Activated naive CD4-positive, alpha-beta T cell treated with anti-CD3 and anti-CD28 coated beads, Interleukin-2, amount 10 ng/mL, durations not matched to agents 7 days and 5 days (primary cell): ENCODE measurements at regions not wholly inside any gene's neighbourhood (a gene's known extent, or its start where the extent isn't known, plus 50 kb on each side); places are given as distances from the start of the nearest gene placed in this dataset.
"Not testable (repeated sequence)": the region's sequence is repeated elsewhere in the genome, so short reads cannot be mapped to it uniquely, and the experiment has no call there.

Experiments used
- CTCF ChIA-PET: fragments of 350-600 bp; sonication (Branson Sonifier 250); formaldehyde crosslinking; loops from one replicate; lab custom pipeline; 2021; ENCODE audit warnings: antibody characterized with exemption; lab: Charles Lee
- DNase-seq: peaks from one replicate; pipeline ENCODE4 v3.0.0-alpha.2; 2020
- H3K27ac Mint-ChIP-seq: one replicate; pipeline ENCODE4 v1.8.0; 2021; ENCODE audit warnings: mild to moderate bottlenecking, moderate library complexity, mixed read lengths
- H3K27me3 Mint-ChIP-seq: one replicate; pipeline ENCODE4 v1.8.0; 2021; ENCODE audit warnings: mild to moderate bottlenecking, mixed read lengths
- H3K36me3 Mint-ChIP-seq: one replicate; pipeline ENCODE4 v1.8.0; 2021; ENCODE audit warnings: mixed read lengths
- H3K4me1 Mint-ChIP-seq: one replicate; pipeline ENCODE4 v1.8.0; 2021; ENCODE audit warnings: mixed read lengths
- H3K4me3 Mint-ChIP-seq: one replicate; pipeline ENCODE4 v1.8.0; 2021; ENCODE audit warnings: mild to moderate bottlenecking, moderate library complexity, mixed read lengths
- H3K9me3 Mint-ChIP-seq: one replicate; pipeline ENCODE4 v1.8.0; 2021; ENCODE audit warnings: mixed read lengths

DNA sequence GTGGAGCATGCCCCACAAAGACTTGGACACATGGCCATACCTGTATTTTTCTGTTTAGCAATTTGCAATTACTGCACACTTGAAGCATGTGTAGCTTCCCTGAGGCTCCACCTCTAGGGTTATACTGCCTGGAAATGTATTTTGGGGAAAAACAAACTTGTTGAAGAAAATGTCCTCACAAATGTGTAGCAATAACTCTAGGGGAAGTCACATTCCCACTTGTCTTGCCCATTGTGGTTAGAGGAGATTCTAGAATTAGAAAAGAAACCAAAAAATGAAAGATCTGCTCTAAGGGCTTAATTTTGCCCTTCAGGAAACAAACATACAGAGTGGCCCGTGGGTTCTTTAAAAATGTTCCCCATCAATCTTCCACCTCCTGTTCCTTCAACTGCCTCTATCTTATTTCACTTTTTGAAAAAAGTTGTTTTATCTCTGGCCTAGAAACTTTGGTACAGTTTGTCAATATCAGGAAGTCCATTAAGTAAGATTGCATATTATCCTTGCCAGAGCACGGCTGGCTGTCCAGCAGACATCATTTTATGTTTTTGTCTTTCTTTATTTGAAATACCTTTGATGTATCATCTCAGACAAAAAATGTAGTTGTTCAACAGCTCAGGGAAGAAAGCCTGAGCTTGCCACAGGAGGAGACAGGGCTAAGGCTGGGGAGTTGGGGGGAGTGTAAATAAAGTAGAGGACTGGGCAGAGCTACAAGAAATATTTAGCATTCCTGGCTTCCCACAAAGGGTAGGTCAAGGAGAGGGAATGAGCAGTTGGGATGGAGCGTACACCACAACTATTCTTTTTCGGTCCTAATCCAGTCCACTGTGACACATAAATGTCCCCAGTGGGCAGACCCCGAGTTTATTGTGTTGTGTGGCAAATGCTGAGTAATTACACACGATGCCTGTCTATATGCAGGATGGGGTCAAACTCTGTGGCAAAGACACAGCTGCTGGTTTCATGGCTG, 96.8 kb upstream of the CDC42EP3 start:
- Mint-ChIP-seq H3K4me1 (peaks cover 5% of the 10 kb centered on the region), H3K4me3 (no peak overlapping the region), H3K27me3 (peaks cover 16% of the 10 kb centered on the region), H3K9me3 (peaks cover 1% of the 10 kb centered on the region), H3K27ac (no peak overlapping the region), H3K36me3 (no peaks in the 10 kb centered on the region)
- CTCF ChIA-PET: no interaction called here
- no peak for DNase-seq

DNA sequence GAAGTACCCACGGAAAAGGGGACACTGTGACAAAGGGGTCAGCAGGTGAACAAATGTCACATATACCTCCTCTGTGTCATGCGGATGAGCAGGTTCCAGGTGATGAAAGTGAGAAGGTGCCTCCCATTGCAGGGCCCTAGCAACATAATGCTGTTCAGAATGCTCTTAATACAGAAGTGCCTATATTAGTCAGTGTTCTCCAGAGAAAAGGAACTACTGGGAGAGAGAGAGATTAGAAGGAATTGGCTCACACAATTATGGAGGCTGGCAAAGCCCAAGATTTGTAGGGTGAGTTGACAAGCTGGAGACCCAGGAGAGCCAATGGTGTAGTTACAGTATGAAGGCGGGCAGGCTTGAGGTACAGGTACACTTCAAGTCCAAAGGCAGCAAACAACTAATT, 98.1 kb upstream of the CDC42EP3 start:
- Mint-ChIP-seq H3K36me3 (peaks cover 2% of the 10 kb centered on the region), H3K4me1 (peaks cover 5% of the 10 kb centered on the region), H3K9me3 (peaks cover 10% of the 10 kb centered on the region), H3K27me3 (peaks cover 21% of the 10 kb centered on the region), H3K4me3 (no peak overlapping the region), H3K27ac (no peak overlapping the region)
- CTCF ChIA-PET: interaction anchor here (0.9 to 1.5 kb wide), 2 partner anchors 10 to 12 kb away, joined by 3 read pairs; no protein-coding TSS in a partner anchor
- DNase-seq: no peak

DNA sequence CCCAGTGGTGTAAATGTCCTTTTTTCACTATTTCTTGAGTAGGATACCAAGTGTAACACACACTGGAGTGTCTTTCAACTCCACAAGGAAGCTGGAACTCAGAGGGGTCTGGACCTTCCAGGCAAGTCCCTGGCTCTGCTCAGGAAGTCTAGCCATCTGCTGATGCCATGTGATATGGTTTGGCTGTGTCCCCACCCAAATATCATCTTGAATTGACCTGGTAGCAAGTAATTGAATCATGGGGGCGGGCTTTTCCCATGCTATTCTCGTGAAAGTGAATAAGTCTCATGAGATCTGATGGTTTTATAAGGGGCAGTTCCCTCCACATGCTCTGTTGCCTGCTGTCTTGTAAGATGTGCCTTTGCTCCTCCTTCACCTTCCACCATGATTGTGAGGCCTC, 99.4 kb upstream of the CDC42EP3 start:
- DNase-seq: no peak
- Mint-ChIP-seq H3K4me1 (peaks cover 2% of the 10 kb centered on the region), H3K36me3 (peaks cover 2% of the 10 kb centered on the region), H3K27me3 (peaks cover 21% of the 10 kb centered on the region), H3K9me3 (peaks cover 17% of the 10 kb centered on the region), H3K4me3 (no peak overlapping the region), H3K27ac (no peak overlapping the region)
- CTCF ChIA-PET: interaction anchor here (1.5 kb wide), 2 partner anchors 11 to 33 kb away, joined by 3 read pairs; no protein-coding TSS in a partner anchor

DNA sequence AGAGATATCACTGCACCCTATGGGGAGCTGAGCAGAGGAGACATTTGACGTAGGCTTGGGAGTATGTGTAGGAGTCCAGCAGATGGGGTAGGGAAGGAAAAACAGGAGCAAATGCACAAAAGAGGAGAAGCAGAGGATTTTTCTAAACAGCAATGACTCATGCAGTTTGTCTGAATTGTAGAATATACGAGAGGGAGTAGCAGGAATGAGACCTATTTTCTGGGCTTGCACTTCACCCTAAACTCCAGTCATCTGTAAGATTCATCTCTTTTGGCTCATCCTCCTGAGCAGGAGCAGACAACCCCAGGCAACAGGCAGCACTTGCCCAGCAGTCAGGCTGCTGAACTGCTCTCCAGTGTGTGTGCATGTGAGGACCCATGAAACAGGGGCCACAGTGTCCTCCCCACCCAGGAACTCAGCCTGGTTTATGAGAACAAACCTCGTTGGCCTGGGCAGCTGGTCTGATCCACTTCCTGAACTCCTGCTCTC, 100.2 kb upstream of the CDC42EP3 start:
- Mint-ChIP-seq H3K4me3 (no peak overlapping the region), H3K27ac (no peak overlapping the region), H3K9me3 (peaks cover 17% of the 10 kb centered on the region), H3K36me3 (peaks cover 2% of the 10 kb centered on the region), H3K4me1 (peaks cover 2% of the 10 kb centered on the region), H3K27me3 (peaks cover 21% of the 10 kb centered on the region)
- no peak for DNase-seq
- CTCF ChIA-PET: interaction anchor here (1.5 kb wide), 1 partner anchor 32 kb away, joined by 3 read pairs; no protein-coding TSS in a partner anchor

DNA sequence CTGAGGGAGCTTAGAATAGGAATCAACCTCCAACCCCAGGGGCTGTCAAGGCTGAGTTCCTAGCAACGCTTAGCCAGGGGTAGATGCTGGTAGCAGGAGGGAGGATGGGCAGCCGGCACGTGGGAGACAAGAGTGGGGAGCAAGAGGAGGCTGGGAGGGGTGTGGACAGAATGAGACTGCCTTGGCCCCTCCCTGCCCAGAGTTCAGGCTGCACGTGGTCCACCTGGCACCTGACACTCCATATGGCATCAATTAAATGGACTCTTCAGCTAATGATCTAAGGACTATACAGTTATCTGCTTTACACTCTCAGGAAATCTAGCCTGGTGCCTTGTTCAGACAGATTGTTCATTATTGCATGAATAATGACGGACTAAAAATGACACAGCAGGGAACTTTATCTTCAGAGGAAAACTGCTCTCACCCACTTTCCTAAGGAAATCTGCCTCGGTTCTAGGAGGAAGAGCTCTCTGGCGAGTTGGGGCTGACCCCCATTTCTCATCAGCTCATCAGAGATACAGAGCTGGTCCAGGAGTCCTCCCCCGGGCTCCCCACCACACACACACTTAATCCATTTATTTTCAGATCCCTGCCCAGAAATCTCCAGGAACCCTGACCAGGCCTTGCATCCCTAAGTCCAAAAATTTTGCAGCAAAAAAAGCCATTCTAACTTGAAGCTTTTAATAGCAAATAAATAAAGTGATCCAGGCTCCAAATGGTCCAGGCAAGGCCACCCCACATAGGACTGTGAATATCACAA, 102.1 kb upstream of the CDC42EP3 start:
- Mint-ChIP-seq H3K27me3 (peaks cover 19% of the 10 kb centered on the region), H3K9me3 (peaks cover 17% of the 10 kb centered on the region), H3K27ac (no peak overlapping the region), H3K4me1 (no peaks in the 10 kb centered on the region), H3K4me3 (no peak overlapping the region), H3K36me3 (peaks cover 2% of the 10 kb centered on the region)
- DNase-seq: no peak
- CTCF ChIA-PET: no interaction called here

DNA sequence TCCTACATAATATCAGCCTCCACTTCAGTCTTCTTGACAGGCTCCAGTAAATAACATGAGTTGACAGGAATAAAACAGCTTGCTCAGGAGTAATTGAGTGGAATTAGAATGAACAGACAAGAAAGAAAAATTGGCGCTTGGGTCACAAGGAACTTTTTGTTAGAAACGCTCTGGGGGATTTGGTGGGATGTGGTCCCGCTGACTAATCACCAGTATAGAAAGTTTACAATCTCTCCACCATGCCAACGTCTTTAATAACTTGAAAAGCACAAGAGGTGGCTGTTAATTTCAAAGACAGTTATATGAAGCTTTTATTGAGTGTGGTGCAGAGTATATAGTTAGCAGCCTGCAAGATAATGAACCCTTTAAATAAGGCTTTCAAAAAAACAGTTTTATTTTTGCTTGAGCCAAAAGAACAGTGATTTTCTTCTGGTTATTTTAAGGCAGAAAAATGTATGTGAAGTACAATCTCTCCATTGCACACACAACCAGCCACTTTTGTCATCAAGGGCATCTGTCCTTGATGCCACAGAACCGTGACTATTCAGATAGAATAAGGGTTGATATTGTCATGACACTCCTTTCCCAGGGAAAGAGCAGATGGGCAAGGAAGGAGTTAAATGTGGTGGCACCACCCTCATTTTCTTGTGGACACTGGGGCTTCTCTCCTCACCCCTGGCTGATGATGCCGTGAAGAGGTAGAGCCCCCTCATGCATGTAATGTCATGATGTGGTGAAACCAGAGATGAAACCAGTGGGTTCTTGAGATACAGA, 102.9 kb upstream of the CDC42EP3 start:
- peaks cover 17% of the 10 kb centered on the region for H3K9me3 Mint-ChIP-seq
- DNase-seq, H3K4me3 Mint-ChIP-seq, H3K4me1 Mint-ChIP-seq, CTCF ChIA-PET, H3K27ac Mint-ChIP-seq, H3K36me3 Mint-ChIP-seq: not testable (repeated sequence)
- H3K27me3 Mint-ChIP-seq: peaks cover 19% of the 10 kb centered on the region

DNA sequence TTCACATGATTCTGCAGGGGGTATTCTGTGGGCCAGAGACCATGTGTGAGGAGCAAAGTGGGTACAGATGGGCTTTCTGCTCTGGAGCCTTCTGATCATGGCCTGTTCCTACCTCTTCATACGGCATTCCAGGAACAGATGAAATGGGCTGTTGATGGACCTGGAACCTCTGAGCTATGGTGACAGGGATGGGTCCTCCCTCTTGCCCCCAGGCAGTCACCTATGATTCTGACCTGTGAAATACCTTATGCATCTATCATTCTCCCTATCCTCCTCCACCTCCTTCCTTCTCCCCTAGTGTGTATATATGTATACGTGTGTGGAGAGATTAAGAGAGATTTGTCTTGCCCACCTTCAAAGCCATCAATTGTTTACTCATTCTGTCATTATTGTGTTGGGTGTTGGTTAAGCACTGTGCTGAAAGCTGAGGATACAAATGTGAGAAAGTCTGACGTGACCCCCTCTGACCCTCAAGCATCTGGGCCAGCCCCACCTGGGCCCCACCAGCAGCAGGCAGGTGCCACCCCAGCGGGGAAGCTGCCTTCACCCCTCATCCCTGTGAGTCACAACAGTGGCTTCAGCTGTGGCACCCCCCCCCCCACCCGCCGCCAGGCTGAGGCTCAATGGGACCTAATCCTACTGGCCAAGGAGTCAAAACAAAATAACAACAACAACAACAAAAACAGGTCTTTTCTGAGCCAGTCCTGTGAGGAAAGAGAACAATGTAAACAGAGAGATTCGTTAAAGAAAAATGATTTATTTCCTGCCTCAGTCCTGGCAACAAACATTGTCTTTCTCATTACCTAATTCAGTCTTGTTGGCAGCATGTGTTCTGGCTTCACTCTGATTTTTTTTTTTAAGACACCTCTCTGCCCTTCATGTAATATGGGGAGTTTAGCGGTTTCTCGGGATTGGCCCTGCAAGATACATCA, 103.8 kb upstream of the CDC42EP3 start:
- CTCF ChIA-PET: no interaction called here
- no peak for DNase-seq

DNA sequence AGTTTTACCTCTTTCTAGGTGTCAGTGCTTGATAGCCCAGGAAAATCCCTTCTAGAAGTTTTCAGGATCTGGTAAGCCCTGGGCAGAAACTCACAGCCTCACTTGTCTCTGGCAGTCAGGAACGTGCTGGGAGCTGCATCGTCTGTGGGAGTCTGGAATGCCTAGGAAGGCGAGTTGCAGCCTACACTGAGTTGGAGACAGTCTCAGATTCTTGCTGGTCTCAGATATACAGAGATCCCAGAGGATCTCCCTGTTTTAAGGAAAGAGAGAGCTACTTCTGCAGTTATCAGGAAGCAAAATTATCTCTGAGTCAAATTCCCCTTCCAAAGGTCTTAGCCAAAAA, 104.4 kb upstream of the CDC42EP3 start:
- peaks cover 2% of the 10 kb centered on the region for H3K36me3 Mint-ChIP-seq

More for the DNA sequence above, 103.8 kb upstream of the CDC42EP3 start:
- no peak overlapping the region for H3K27ac Mint-ChIP-seq
- H3K4me1 Mint-ChIP-seq: no peaks in the 10 kb centered on the region
- H3K36me3 Mint-ChIP-seq: peaks cover 2% of the 10 kb centered on the region
- H3K4me3 Mint-ChIP-seq: no peak overlapping the region
- peaks cover 19% of the 10 kb centered on the region for H3K27me3 Mint-ChIP-seq
- H3K9me3 Mint-ChIP-seq: peaks cover 17% of the 10 kb centered on the region

DNA sequence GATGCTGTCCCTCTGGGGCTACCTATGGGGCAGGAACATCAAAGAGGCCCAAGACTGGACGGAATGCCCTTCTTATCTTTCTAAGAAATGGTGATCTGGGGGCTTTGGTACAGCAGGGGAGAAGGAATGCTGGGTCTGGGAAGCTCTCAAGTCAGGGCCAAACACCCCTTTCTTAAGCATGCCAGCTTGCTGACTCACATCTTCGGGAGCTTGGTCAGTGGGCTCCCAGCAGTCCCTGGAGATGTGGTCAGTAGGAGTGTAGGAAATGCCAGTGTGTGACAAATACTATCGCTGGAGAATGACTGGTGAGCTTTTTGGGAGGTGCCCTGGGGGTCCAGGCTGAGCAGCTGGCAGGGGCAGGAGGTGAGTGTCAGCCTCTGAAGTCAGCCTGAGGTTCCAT, 105.0 kb upstream of the CDC42EP3 start:
- no peak overlapping the region for H3K4me3 Mint-ChIP-seq

More for the DNA sequence above, 104.4 kb upstream of the CDC42EP3 start:
- peaks cover 19% of the 10 kb centered on the region for H3K27me3 Mint-ChIP-seq
- CTCF ChIA-PET: no interaction called here
- H3K9me3 Mint-ChIP-seq: peaks cover 17% of the 10 kb centered on the region
- no peak for DNase-seq
- H3K4me1 Mint-ChIP-seq: no peaks in the 10 kb centered on the region
- no peak overlapping the region for H3K4me3 Mint-ChIP-seq
- no peak overlapping the region for H3K27ac Mint-ChIP-seq

DNA sequence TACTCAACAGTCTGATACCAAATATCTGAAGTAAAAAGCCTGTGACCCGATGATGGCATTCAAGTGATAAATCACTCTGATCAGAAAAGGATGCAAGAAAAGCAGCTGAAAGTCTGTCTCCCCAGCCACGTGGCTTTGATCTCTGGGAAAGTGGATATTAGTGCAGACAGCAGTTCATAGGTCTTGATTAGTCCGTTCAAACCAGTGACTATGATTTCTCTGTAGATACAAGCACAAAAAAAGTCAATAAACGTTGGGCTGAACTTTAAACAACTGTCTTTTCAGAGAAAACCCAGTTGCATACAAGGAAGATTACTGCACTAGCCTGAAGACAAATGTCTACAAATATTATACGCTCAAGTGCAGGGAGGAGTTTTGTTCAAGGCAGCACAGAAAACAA, 107.7 kb upstream of the CDC42EP3 start:
- Mint-ChIP-seq H3K4me3 (no peak overlapping the region), H3K4me1 (no peaks in the 10 kb centered on the region), H3K36me3 (peaks cover under 1% of the 10 kb centered on the region), H3K27me3 (peaks cover 5% of the 10 kb centered on the region), H3K9me3 (peaks cover 9% of the 10 kb centered on the region), H3K27ac (no peak overlapping the region)
- CTCF ChIA-PET: no interaction called here
- no peak for DNase-seq

More for the DNA sequence above, 105.0 kb upstream of the CDC42EP3 start:
- DNase-seq: no peak
- CTCF ChIA-PET: no interaction called here
- H3K27ac Mint-ChIP-seq: no peak overlapping the region
- H3K27me3 Mint-ChIP-seq: peaks cover 19% of the 10 kb centered on the region
- H3K9me3 Mint-ChIP-seq: peaks cover 17% of the 10 kb centered on the region
- H3K36me3 Mint-ChIP-seq: peaks cover 2% of the 10 kb centered on the region
- no peaks in the 10 kb centered on the region for H3K4me1 Mint-ChIP-seq

DNA sequence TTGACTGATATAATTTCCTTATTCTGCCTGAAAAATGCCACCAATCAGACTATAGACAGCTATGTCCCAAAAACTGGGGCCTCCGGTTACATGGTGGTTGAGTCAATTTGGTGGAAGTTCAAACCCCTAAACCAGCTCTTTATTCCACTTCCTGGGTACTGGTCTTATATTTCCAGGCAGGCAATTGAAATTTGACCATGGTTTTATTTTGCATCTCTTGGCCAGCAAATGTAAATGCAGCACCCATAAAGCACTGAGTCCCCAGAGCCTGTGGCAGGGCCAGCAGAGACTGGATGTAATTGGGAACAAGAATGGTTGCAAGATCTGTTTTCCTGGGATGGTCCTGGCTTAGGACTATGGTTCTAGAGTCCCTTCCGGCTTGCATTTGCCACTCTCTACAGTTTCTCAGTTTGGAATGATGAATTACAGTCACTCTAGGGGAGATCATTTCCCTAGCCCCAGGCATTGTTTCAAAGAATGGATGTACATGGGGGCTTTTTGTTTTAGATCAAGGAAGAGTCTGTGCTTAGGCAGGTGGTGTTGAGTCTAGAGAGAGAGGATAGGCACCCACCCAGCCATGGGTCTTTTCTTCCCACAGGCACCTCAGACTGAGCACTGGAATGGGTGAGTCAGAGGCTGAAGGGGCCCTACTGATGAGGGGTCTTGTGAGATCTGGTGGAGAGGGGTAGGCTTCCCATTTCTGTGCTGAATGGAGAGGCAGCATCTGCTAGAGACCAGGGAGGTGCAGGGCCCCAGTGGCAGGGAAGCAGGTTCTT, 108.4 kb upstream of the CDC42EP3 start:
- no peaks in the 10 kb centered on the region for H3K36me3 Mint-ChIP-seq
- DNase-seq: no peak
- no peak overlapping the region for H3K4me3 Mint-ChIP-seq
- H3K4me1 Mint-ChIP-seq: no peaks in the 10 kb centered on the region
- H3K27me3 Mint-ChIP-seq: peaks cover 5% of the 10 kb centered on the region
- CTCF ChIA-PET: no interaction called here
- H3K27ac Mint-ChIP-seq: no peak overlapping the region
- H3K9me3 Mint-ChIP-seq: peaks cover 4% of the 10 kb centered on the region

DNA sequence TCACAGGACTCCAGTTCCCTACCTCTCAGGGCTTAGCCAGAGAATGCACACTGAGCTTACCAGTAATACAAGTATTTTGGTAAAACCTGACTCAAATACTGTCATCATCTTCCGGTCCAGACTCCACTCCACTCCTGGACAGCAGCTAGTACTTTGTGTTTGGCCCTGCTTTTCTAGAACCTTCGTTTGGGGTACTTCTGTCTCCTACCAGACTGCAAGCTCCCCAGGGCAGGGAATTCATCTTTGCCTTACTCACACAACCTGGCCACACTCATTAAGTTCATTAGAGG, 108.9 kb upstream of the CDC42EP3 start:
- CTCF ChIA-PET: no interaction called here
- Mint-ChIP-seq H3K27ac (no peak overlapping the region), H3K4me1 (no peaks in the 10 kb centered on the region), H3K27me3 (peaks cover 5% of the 10 kb centered on the region), H3K9me3 (no peaks in the 10 kb centered on the region), H3K36me3 (no peaks in the 10 kb centered on the region), H3K4me3 (no peak overlapping the region)
- DNase-seq: no peak

DNA sequence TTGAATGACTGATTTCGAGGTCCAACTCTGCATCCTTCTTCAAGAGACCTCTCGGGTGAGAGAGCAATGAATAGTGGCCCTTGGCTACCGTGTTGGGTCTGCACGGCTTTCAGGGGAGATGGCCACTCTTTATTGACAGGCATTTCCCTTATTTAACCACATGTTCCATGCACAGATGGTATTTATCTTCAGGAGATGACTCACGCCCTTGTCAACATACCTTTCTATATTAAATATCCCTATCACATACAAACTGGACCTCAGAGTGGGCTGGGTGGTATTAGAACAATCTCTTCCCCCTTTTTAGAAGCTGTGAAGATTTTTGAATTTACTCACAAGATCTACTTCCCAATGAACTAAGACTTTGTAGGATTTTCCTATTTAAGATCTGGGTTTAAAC, 109.6 kb upstream of the CDC42EP3 start:
- no peaks in the 10 kb centered on the region for H3K9me3 Mint-ChIP-seq
- H3K27me3 Mint-ChIP-seq: peaks cover 5% of the 10 kb centered on the region
- no peak overlapping the region for H3K4me3 Mint-ChIP-seq
- H3K27ac Mint-ChIP-seq: no peak overlapping the region
- CTCF ChIA-PET: no interaction called here
- H3K4me1 Mint-ChIP-seq: no peaks in the 10 kb centered on the region
- no peak for DNase-seq
- no peaks in the 10 kb centered on the region for H3K36me3 Mint-ChIP-seq
